CD14-positive monocyte (primary cell): ENCODE measurements at regions not wholly inside any gene's neighbourhood (a gene's known extent, or its start where the extent isn't known, plus 50 kb on each side); places are given as distances from the start of the nearest gene placed in this dataset.

Experiments used
- DNase-seq, 3 donors: peaks; one replicate each; pipeline ENCODE4 v3.0.0-alpha.2; 2011 to 2022
- H2AFZ ChIP-seq: 2 replicates; pipeline ENCODE4 v1.6.0; 2012; ENCODE audit warnings: mild to moderate bottlenecking, low read depth, low read length, inconsistent platforms; ENCODE audit not compliant: insufficient read depth, poor library complexity, severe bottlenecking
- H3K27ac ChIP-seq, 2 donors: 1 replicate in 1 of 2; 2 replicates in 1 of 2; pipeline ENCODE4 v1.5.1; 2012 to 2013; ENCODE audit warnings: low read length in 2 of 2, control low read depth in 1 of 2, inconsistent platforms in 1 of 2, low read depth in 1 of 2, mild to moderate bottlenecking in 1 of 2
- H3K27me3 ChIP-seq, 2 donors: one replicate each; pipeline versions ENCODE4 v1.6.0 to v1.6.1; 2011 to 2013; ENCODE audit warnings: low read length in 2 of 2; ENCODE audit not compliant: control insufficient read depth in 2 of 2, insufficient read depth in 2 of 2
- H3K36me3 ChIP-seq, 2 donors: replicated peaks in 1 of 2; 1 replicate in 1 of 2; 2 replicates in 1 of 2; pipeline versions ENCODE4 v1.5.1 to v1.6.1; 2012 to 2013; ENCODE audit warnings: low read length in 2 of 2, control low read depth in 1 of 2, inconsistent platforms in 1 of 2, mild to moderate bottlenecking in 1 of 2; ENCODE audit not compliant: insufficient read depth in 2 of 2, control insufficient read depth in 1 of 2
- H3K4me1 ChIP-seq, 2 donors: 1 replicate in 1 of 2; 2 replicates in 1 of 2; pipeline versions ENCODE4 v1.5.1 to v1.6.1; 2012 to 2013; ENCODE audit warnings: low read length in 2 of 2, control low read depth in 1 of 2, inconsistent platforms in 1 of 2, mild to moderate bottlenecking in 1 of 2, moderate library complexity in 1 of 2; ENCODE audit not compliant: insufficient read depth in 2 of 2, control insufficient read depth in 1 of 2
- H3K4me2 ChIP-seq: replicated peaks from 2 replicates; pipeline ENCODE3; 2012; ENCODE audit warnings: low read length, moderate library complexity, mild to moderate bottlenecking; ENCODE audit not compliant: poor library complexity, severe bottlenecking; ENCODE audit errors: extremely low read depth
- H3K4me3 ChIP-seq, 3 experiments: fragments of 200-600 bp in 1 of 3; sonication (generic) in 1 of 3; replicated peaks in 1 of 3; 1 replicate in 2 of 3; 2 replicates in 1 of 3; pipeline ENCODE4 v1.5.1; 2011 to 2013; ENCODE audit warnings: low read length in 3 of 3, mild to moderate bottlenecking in 3 of 3, control low read depth in 2 of 3, low read depth in 2 of 3, inconsistent platforms in 1 of 3, moderate library complexity in 1 of 3
- H3K79me2 ChIP-seq: 2 replicates; pipeline ENCODE4 v1.6.0; 2012; ENCODE audit warnings: mild to moderate bottlenecking, control low read depth, inconsistent platforms, low read length, moderate library complexity; ENCODE audit not compliant: insufficient read depth
- H3K9ac ChIP-seq: 2 replicates; pipeline ENCODE4 v1.6.0; 2017; ENCODE audit warnings: low read length, mild to moderate bottlenecking; ENCODE audit not compliant: insufficient read depth, poor library complexity, severe bottlenecking
- H3K9me3 ChIP-seq, 2 donors: replicated peaks in 1 of 2; 1 replicate in 1 of 2; 2 replicates in 1 of 2; pipeline versions ENCODE4 v1.5.1 to v1.6.1; 2012 to 2013; ENCODE audit warnings: low read length in 2 of 2, control low read depth in 1 of 2; ENCODE audit not compliant: control insufficient read depth in 1 of 2, insufficient read depth in 1 of 2
- H4K20me1 ChIP-seq: 2 replicates; pipeline ENCODE4 v1.6.0; 2012; ENCODE audit warnings: mild to moderate bottlenecking, low read length, control low read depth, moderate library complexity; ENCODE audit not compliant: insufficient read depth
- H3K27ac Mint-ChIP-seq, 7 donors: one replicate each; pipeline ENCODE4 v1.8.0; 2020; ENCODE audit warnings: mild to moderate bottlenecking in 7 of 7, mixed read lengths in 7 of 7, moderate library complexity in 6 of 7, inconsistent platforms in 2 of 7
- H3K27me3 Mint-ChIP-seq, 3 donors: one replicate each; pipeline ENCODE4 v1.8.0; 2021 to 2022; ENCODE audit warnings: low read depth in 3 of 3, mild to moderate bottlenecking in 3 of 3, mixed read lengths in 3 of 3, moderate library complexity in 3 of 3, inconsistent platforms in 1 of 3
- H3K36me3 Mint-ChIP-seq, 2 donors: one replicate each; pipeline ENCODE4 v1.8.0; 2020; ENCODE audit warnings: mixed read lengths in 2 of 2, inconsistent platforms in 1 of 2, mild to moderate bottlenecking in 1 of 2
- H3K4me1 Mint-ChIP-seq: one replicate; pipeline ENCODE4 v1.8.0; 2020; ENCODE audit warnings: mild to moderate bottlenecking, mixed read lengths
- H3K4me3 Mint-ChIP-seq, 2 donors: one replicate each; pipeline ENCODE4 v1.8.0; 2020; ENCODE audit warnings: mild to moderate bottlenecking in 2 of 2, mixed read lengths in 2 of 2, moderate library complexity in 1 of 2
- H3K9me3 Mint-ChIP-seq, 7 donors: one replicate each; pipeline ENCODE4 v1.8.0; 2020 to 2022; ENCODE audit warnings: mixed read lengths in 7 of 7, mild to moderate bottlenecking in 6 of 7, moderate library complexity in 6 of 7, inconsistent platforms in 2 of 7
- WGBS: methylation state at CpG from one replicate; pipeline ENCODE4 v1.1.5; 2013; ENCODE audit warnings: missing lambda C conversion rate; ENCODE audit not compliant: insufficient coverage; 5-methylcytosine and 5-hydroxymethylcytosine counted together
- intact Hi-C, 2 donors: fragments of 100-400 bp; cut with micrococcal nuclease; formaldehyde crosslinking; loops; one replicate each; pipeline versions ENCODE4 v1.15.0 to v1.15.1; 2023
- TF ChIP-seq, protein P1 (sequence below): fragments of 200-600 bp; IDR thresholded peaks from one replicate; pipeline ENCODE4 v1.8.0; 2022; ENCODE audit warnings: antibody characterized with exemption, mild to moderate bottlenecking

DNA sequence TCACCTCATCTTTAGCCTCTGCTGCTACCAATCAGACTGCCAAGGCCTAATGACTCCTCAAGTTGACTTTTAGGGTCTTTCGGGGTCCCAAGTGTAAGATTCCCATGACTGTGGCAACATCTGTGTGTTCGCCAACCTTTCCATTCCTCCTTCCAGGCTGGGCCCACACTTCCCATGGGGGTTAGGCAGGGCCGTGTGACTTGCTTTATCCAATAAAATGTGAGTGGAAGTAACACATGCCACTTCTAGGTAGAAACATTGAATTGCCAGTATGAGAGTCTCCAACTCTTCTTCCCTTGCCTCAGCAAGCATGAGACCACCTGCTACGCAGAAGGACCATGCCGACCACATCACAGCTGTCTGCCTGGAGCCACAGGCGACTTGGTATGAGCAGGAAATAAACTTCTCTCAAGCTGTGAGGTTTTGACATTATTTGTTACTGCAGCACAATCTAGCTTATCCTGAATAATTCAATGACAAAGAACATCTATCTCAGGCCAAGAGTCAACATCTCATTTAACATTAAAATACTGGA, 190.4 kb upstream of the IER5L start:
- intact Hi-C loops = loop anchor here in 1 of 2 donors (10.0 kb wide), 1 partner anchor 114 kb away; no protein-coding TSS in a partner anchor
- Histone ChIP-seq H3K36me3 (no peaks in the 10 kb centered on the region), H4K20me1 (no peaks in the 10 kb centered on the region), H3K79me2 (no peaks in the 10 kb centered on the region), H3K27ac (no peak overlapping the region), H3K4me3 (no peak overlapping the region), H3K27me3 (no peaks in the 10 kb centered on the region), H2AFZ (no peak overlapping the region), H3K9ac (no peak overlapping the region), H3K9me3 (peaks cover 0 to 15% of the 10 kb centered on the region in 2 donors), H3K4me1 (peaks cover 4 to 6% of the 10 kb centered on the region in 2 donors), H3K4me2 (no peak overlapping the region)
- TF ChIP-seq, protein P1, sequence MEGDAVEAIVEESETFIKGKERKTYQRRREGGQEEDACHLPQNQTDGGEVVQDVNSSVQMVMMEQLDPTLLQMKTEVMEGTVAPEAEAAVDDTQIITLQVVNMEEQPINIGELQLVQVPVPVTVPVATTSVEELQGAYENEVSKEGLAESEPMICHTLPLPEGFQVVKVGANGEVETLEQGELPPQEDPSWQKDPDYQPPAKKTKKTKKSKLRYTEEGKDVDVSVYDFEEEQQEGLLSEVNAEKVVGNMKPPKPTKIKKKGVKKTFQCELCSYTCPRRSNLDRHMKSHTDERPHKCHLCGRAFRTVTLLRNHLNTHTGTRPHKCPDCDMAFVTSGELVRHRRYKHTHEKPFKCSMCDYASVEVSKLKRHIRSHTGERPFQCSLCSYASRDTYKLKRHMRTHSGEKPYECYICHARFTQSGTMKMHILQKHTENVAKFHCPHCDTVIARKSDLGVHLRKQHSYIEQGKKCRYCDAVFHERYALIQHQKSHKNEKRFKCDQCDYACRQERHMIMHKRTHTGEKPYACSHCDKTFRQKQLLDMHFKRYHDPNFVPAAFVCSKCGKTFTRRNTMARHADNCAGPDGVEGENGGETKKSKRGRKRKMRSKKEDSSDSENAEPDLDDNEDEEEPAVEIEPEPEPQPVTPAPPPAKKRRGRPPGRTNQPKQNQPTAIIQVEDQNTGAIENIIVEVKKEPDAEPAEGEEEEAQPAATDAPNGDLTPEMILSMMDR = no peak
- Mint-ChIP-seq H3K9me3 (peaks cover 5 to 19% (median 13%) of the 10 kb centered on the region in 7 donors), H3K27ac (peak overlapping the region in 1 of 7 donors; percentile 20), H3K4me1 (peaks cover 7% of the 10 kb centered on the region), H3K27me3 (no peaks in the 10 kb centered on the region), H3K36me3 (peaks cover 0 to 1% of the 10 kb centered on the region in 2 donors), H3K4me3 (no peak overlapping the region)
- WGBS = 94% methylated on average over 3 of the region's 6 CpGs
- DNase-seq = no peak

DNA sequence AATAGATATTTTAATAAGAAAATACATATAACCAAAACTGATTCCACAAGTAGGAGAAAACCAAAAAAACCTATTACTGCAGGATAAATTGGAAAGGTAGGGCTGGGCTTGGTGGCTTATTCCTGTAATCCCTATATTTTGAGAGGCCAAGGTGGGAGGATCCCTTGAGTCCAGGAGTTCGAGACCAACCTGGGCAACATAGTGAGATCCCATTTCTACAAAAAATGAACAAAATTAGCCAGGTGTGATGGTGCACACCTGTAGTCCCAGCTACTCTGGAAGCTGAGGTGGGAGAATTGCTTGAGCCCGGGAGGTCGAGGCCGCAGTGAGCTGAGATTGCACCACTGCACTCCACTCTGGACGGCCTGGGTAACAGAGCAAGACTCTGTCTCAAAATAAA, 189.2 kb upstream of the IER5L start:
- TF ChIP-seq, protein P1 = no peak
- Histone ChIP-seq H3K27ac (no peak overlapping the region), H2AFZ (no peak overlapping the region), H3K36me3 (no peaks in the 10 kb centered on the region), H3K27me3 (no peaks in the 10 kb centered on the region), H4K20me1 (no peaks in the 10 kb centered on the region), H3K4me1 (no peaks in the 10 kb centered on the region), H3K9me3 (peaks cover 0 to 15% of the 10 kb centered on the region in 2 donors), H3K4me3 (no peak overlapping the region), H3K79me2 (no peaks in the 10 kb centered on the region), H3K9ac (no peak overlapping the region), H3K4me2 (no peak overlapping the region)
- H3K4me1 Mint-ChIP-seq = peaks cover 4% of the 10 kb centered on the region
- peaks cover 0 to 1% of the 10 kb centered on the region in 2 donors for H3K36me3 Mint-ChIP-seq
- no peak for DNase-seq
- peak overlapping the region in 1 of 7 donors; percentile 14 for H3K27ac Mint-ChIP-seq
- peaks cover 5 to 19% (median 13%) of the 10 kb centered on the region in 7 donors for H3K9me3 Mint-ChIP-seq
- WGBS = no CpG with 5 or more reads among the region's 5 CpGs
- no peaks in the 10 kb centered on the region for H3K27me3 Mint-ChIP-seq
- H3K4me3 Mint-ChIP-seq = no peak overlapping the region
- intact Hi-C loops = loop anchor here in 1 of 2 donors (10.0 kb wide), 1 partner anchor 112 kb away; no protein-coding TSS in a partner anchor
